NCI-H446 treated with DMSO at 0.1 percent for 48 hours (cell line): ENCODE measurements at regions not wholly inside any gene's neighbourhood (a gene's known extent, or its start where the extent isn't known, plus 50 kb on each side); places are given as distances from the start of the nearest gene placed in this dataset.
"Not testable (repeated sequence)": the region's sequence is repeated elsewhere in the genome, so short reads cannot be mapped to it uniquely, and the experiment has no call there.

Source experiments
- DNase-seq: peaks from one replicate; lab custom pipeline; 2025; lab: John Stamatoyannopoulos, UW

DNA sequence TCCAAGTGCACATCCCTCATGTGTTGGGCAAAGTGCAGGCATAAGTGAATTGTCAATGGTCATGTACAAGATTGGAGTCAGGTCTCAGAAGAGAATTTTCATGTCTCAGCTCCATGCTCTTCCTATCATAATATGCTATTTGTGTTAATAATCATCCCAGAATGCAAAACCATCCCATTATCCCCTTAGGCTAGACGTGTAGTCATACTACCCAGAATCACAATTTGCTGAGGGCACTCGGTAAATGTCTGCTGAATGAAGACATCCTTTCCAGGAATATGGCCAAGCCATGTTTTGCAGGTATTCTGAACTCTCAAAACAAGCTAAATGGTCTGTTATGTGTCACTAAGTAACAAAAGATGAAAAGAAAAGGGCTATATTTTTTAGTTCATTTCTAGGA, 263.8 kb downstream of the RAD51AP2 start:
- no peak for DNase-seq

DNA sequence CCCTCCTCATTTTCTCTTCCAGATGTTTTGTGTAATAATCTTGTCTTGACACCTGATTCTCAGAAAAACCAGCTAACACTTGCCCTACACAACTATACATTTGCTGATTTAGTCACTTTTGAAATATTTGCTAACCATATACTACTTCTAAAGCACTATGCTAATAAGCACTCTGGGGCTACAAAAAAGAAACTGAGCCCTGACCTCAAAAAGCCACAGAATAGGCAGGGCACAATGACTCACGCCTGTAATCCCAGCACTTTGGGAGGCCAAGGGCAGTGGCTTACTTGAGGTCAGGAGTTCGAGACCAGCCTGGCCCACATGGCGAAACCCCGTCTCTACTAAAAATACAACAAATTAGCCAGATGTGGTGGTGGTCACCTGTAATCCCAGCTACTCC, 266.0 kb downstream of the RAD51AP2 start:
- DNase-seq, result no peak

DNA sequence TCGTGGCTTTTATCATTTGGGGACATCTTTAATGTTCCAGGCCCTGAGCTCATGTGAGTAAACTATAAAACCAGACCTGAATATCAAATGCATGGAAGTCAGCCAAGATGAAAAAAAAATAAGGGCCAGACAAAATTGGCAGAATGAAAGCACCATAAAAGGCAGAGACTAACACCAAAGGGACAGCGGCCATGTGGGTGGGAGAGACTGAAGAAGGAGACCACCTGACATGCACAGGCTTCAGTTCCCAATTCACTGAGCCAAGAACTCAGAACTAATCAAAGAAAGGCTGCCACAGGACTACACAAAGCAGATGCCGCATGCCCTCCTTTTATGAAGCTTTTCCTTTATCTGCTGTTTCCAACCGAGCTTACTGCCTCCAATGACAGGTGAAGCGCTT, 267.1 kb downstream of the RAD51AP2 start:
- DNase-seq, result peak; percentile 37

- no peak for DNase-seq
These were observed 269.0 kb downstream of the RAD51AP2 start for GRCh38 chr2:17249249-17249648.

DNA sequence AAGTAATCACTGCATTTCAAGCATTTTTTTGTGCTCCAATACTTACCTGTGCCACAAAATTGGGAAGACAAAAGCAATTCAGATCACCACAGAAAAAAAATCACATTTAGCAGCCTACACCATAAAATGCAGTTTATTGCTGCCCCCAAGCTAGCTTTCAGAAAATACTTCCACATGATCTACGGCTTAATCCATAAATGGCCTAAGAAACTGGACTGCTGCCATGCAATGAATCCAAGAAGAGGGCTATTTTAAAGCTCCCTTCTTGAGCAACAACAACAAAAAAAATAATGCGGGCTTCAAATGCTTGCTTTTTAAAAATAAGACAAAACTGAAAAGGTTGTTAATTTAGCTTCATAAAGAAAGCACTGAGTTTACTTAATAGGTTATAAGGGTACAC, 272.3 kb downstream of the RAD51AP2 start:
- peak; percentile 39 for DNase-seq

DNA sequence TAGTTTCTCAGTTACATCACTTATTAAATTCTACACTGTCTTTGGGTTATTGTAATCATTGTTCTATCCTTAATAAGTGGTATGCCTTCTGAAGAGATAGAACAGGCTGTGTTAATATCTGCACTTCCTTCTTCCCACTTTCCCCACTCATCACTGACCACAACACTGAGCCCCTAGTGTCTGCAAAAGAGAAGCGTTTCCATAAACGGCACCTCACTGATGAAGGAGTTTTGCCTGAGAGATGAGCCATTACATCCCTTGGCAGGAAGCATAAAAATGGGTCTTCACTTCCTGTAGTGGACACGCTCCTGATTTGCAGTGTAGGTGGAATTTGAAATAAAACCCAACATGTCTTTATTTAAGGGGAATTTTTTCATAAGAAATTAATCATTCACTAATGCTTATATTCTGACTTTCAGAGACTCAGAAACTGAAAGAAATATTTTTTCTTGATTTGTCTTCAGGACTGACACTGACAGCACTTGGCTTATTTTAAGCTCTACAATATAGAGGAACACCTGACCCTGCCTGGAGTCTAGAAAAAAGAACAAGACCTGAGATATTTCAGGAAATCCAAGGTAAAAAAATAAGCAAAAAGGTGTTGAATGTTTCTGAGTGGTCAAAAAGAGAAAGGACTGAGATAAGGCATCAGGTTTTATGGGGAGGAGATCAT, 275.3 kb downstream of the RAD51AP2 start:
- no peak for DNase-seq

- DNase-seq, result no peak
These were observed 278.7 kb downstream of the RAD51AP2 start for GRCh38 chr2:17239550-17239949.

GRCh38 chr2:17235167-17235566, 283.1 kb downstream of the RAD51AP2 start:
- no peak for DNase-seq

GRCh38 chr2:17232776-17233556, 285.3 kb downstream of the RAD51AP2 start:
- DNase-seq, result no peak

DNA sequence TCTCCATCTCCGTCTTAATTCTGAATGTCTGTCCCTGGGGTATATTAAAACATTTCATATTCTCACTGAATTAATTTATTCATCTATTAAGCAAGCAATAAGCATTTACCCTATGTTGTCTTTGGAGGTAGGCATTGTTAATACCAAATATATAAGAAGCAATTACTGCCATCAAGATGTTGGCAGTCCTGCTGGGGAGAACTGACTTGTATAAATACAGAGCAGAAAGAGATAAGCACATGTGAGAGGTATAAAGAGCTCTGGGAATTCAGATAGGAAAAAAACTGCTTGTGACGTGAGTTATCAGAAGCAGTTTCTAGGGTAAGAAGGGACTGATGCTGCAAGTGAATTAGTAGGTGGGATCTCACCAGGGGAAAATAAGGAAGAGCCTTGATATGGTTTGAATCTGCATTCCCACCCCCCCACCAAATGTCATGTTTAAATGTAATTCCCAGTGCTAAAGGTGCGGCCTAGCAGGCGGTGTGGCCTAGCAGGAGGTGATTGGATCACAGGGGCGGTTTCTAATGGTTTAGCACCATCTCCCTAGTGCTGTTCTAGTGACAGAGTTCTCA, 286.8 kb downstream of the RAD51AP2 start:
- DNase-seq, result no peak

DNA sequence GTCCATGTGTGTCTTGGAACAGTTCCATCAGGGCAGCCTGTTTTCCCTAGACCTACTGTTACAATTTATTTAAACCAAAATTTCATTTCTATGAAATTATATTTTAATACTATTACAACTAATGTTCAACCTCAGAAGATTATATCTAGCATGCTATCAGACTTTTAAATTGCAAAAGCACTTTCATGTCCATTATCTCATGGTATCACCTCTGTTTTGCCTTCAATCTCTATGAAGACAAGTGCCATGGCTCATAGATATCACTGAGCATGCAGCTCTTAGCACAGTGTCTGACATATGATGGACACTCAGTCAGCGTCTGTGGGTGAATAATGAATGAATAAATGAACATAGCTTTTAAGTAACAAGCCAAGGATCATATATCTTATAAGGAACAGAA, 288.8 kb downstream of the RAD51AP2 start:
- no peak for DNase-seq

- DNase-seq, result no peak
These were observed 289.8 kb downstream of the RAD51AP2 start for GRCh38 chr2:17228461-17228860.

DNA sequence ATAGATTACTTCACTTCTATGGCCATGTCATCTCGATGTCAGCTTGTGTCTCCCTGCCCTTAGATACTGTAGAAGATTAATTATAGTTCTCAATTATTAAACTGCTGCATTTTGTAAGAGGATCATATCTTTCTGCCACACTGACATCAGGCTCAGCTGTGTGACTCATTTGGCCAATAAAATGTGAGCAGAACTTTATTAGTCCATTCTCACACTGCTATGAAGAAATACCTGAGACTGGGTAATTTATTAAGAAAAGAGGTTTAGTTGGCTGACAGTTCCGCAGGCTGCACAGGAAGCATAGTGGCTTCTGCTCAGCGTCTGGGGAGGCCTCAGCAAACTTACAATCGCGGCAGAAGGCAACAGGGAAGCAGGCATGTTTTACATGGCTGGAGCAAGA, 290.4 kb downstream of the RAD51AP2 start:
- no peak for DNase-seq

DNA sequence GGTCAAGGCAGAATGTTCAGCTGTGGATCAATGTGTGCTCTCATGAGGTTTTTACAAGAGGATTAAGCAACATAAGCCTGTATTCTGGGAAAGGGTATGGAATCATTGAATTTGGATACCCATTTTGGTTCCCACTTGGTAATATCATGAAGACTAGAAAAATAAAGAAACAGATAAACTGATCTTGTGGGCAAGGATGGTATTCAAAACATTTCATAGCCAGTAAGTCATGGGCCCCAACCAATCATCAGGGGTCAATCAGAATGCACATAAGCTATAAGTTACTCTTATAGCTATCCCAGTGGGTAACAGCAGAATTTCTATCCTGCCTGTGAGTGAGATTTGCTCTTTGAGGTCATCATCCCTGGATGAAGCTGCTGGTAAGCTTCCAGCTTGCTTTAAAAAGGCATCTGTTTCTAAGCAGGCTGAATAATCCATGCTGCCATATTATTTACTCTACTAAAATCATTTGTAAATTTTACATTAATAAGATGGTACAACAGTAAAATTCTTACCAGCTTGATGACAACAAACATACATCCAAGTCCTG, 291.2 kb downstream of the RAD51AP2 start:
- no peak for DNase-seq

- no peak for DNase-seq
These were observed 295.0 kb downstream of the RAD51AP2 start for GRCh38 chr2:17223211-17223610.

DNA sequence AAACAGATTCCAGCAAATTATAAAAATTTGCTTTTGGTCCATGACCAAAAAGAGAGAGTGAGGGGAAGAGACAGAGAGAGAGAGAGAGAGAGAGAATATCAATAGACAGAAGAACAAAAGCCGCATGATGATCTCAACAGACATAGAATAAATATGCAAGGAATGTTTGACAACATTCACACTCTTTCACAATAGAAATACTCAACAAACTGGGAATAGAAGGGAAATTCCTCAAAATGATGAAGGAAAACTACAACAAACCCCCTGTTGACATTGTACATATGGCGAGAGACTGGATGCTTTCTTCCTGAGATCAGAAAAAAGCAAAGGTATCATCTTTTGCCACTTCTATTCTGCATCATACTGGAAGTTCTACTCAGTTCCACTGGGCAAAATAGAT, 309.7 kb downstream of the RAD51AP2 start:
- DNase-seq, result no peak

GRCh38 chr2:17206771-17207170, 311.5 kb downstream of the RAD51AP2 start:
- DNase-seq, result no peak

- not testable (repeated sequence) for DNase-seq
These were observed 314.0 kb downstream of the RAD51AP2 start for GRCh38 chr2:17204214-17204613.

GRCh38 chr2:17202628-17203027, 315.6 kb downstream of the RAD51AP2 start:
- not testable (repeated sequence) for DNase-seq

- DNase-seq, result peak; percentile 44
These were observed 318.5 kb downstream of the RAD51AP2 start for GRCh38 chr2:17199741-17200140.

DNA sequence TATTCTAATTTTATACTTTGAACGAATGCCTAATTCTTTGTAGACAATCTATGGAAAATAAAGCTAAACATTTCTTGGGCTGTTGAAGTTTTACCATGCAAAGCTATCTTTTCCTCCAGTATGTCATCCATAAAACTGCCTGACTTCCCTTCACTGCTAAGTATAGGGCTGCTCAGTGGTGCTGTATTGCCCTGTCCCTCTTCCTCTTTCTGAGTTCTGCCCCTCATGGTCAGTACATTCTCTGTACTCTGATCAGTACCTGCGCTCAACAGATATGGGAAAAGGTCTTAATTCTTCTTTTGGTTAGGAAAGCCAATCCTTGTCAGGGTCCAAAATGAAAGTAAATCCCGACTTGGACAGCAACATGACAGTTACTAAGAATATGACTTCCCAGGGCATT, 321.9 kb downstream of the RAD51AP2 start:
- no peak for DNase-seq

DNA sequence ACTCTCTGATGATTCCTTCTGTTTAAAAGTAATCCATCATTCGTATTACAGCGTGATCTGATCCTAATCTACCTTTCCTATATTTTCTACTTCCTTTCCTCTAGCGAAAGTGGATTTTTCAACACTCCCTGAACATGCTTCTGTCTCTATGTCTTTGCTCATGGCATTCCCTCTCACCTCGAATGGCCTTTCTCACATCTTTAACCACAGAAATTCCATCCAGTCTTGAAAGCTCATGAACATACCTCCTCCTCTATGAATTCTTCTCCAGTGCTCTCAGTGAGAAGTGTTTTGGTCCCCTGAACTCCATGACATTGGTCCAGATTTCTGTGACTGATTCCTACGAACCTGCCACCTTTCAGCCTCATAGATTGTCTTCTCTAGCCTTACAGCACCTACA, 323.2 kb downstream of the RAD51AP2 start:
- no peak for DNase-seq

- DNase-seq, result no peak
These were observed 324.2 kb downstream of the RAD51AP2 start for GRCh38 chr2:17194083-17194482.
